ENCODE measurements at regions not wholly inside any gene's neighbourhood (a gene's known extent, or its start where the extent isn't known, plus 50 kb on each side); places are given as distances from the start of the nearest gene placed in this dataset.

DNA sequence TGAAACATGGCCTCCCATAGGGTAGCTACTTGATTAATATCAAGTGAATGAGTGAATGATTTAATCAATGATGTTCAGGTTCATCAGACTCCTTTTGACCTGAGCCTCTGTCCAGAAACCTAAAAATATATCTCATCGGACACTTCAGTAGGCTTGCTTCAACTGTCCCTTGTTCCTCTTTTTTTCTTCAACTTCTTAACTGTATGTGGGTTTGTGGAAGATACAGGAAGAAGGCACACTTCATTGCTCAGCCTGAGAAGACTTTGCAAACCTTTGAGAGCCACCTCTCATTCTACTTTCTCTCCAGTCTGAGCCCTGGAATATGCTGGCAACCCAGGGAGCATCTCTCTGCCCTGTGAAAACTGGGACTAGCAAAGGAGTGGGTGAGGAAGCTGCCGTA, 557.0 kb downstream of the FGF9 start:
- no peak for TF ChIP-seq SIN3A (IDR thresholded peaks at IDR 0.05; ENCODE audit: borderline replicate concordance, insufficient read depth, low read length)
- TF ChIP-seq REST (IDR thresholded peaks at IDR 0.05; ENCODE audit: insufficient read depth in 1 of 2, low read depth in 2 of 2, low read length in 2 of 2) = no peak
- no peak for TF ChIP-seq POLR2AphosphoS5 (IDR thresholded peaks at IDR 0.05; ENCODE audit: low read depth, low read length)
- no peak for TF ChIP-seq FOXP2 (optimal IDR thresholded peaks at IDR 0.05; ENCODE audit: borderline replicate concordance, extremely low read depth, extremely low read length, insufficient read depth)
- TF ChIP-seq TAF1 (IDR thresholded peaks at IDR 0.05; ENCODE audit: borderline replicate concordance, insufficient read depth, low read length) = no peak

DNA sequence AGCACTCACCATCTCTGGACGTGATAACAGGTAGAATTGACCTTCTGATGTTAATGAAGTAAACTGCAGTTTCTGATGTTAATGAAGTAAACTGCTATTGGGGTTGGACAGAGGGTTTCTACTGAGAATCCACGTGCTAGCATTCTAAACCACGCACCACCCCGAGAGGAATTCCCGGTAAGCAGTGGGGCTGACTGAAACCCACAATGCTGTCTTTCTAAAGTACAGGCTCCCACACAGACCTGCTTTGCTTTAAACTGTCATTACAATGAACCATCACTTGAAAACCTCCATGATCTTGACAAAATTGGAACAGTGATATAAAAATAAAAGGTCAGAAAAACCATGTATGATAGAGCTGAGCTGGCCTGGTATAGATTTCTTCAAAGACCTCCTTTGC, 559.0 kb downstream of the FGF9 start:
- TF ChIP-seq FOXP2 (optimal IDR thresholded peaks at IDR 0.05; ENCODE audit: borderline replicate concordance, extremely low read depth, extremely low read length, insufficient read depth) = no peak
- TF ChIP-seq REST (IDR thresholded peaks at IDR 0.05; ENCODE audit: insufficient read depth in 1 of 2, low read depth in 2 of 2, low read length in 2 of 2) = no peak
- no peak for TF ChIP-seq TAF1 (IDR thresholded peaks at IDR 0.05; ENCODE audit: borderline replicate concordance, insufficient read depth, low read length)
- no peak for TF ChIP-seq SIN3A (IDR thresholded peaks at IDR 0.05; ENCODE audit: borderline replicate concordance, insufficient read depth, low read length)
- no peak for TF ChIP-seq POLR2AphosphoS5 (IDR thresholded peaks at IDR 0.05; ENCODE audit: low read depth, low read length)

- TF ChIP-seq SIN3A (IDR thresholded peaks at IDR 0.05; ENCODE audit: borderline replicate concordance, insufficient read depth, low read length) (no peak), POLR2AphosphoS5 (IDR thresholded peaks at IDR 0.05; ENCODE audit: low read depth, low read length) (no peak), TAF1 (IDR thresholded peaks at IDR 0.05; ENCODE audit: borderline replicate concordance, insufficient read depth, low read length) (no peak), FOXP2 (optimal IDR thresholded peaks at IDR 0.05; ENCODE audit: borderline replicate concordance, extremely low read depth, extremely low read length, insufficient read depth) (no peak), REST (IDR thresholded peaks at IDR 0.05; ENCODE audit: insufficient read depth in 1 of 2, low read depth in 2 of 2, low read length in 2 of 2) (no peak)
These were observed 561.3 kb downstream of the FGF9 start for GRCh38 chr13:22232186-22232585.

- TF ChIP-seq FOXP2 (optimal IDR thresholded peaks at IDR 0.05; ENCODE audit: borderline replicate concordance, extremely low read depth, extremely low read length, insufficient read depth) = no peak
- TF ChIP-seq POLR2AphosphoS5 (IDR thresholded peaks at IDR 0.05; ENCODE audit: low read depth, low read length) = no peak
- TF ChIP-seq TAF1 (IDR thresholded peaks at IDR 0.05; ENCODE audit: borderline replicate concordance, insufficient read depth, low read length) = no peak
- no peak for TF ChIP-seq REST (IDR thresholded peaks at IDR 0.05; ENCODE audit: insufficient read depth in 1 of 2, low read depth in 2 of 2, low read length in 2 of 2)
- no peak for TF ChIP-seq SIN3A (IDR thresholded peaks at IDR 0.05; ENCODE audit: borderline replicate concordance, insufficient read depth, low read length)
These were observed 564.5 kb downstream of the FGF9 start for GRCh38 chr13:22235285-22235949.
